ENCODE measurements at regions not wholly inside any gene's neighbourhood (a gene's known extent, or its start where the extent isn't known, plus 50 kb on each side); places are given as distances from the start of the nearest gene placed in this dataset.

DNA sequence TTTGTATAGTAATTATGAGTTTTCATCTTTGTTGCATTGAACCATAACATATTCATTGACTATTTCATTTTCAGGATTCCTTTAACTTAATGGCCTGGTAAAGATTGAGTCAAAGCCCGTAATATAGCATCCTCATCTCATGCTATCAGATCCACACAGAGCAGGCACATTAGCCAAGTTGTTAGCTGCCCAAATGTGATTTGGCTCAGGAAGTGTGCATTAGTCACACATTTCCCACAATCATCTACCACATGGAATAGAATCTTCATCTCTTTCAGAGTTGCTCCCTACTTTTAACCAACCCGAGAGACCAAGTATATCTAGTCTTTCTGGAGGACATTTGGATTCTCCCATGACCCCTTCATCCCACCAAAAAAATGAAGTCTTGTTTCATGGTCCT lies 481.0 kb upstream of the PTGER4 start:
- TF ChIP-seq POLR2A (IDR thresholded peaks at IDR 0.05) = no peak
- TF ChIP-seq, protein P1, sequence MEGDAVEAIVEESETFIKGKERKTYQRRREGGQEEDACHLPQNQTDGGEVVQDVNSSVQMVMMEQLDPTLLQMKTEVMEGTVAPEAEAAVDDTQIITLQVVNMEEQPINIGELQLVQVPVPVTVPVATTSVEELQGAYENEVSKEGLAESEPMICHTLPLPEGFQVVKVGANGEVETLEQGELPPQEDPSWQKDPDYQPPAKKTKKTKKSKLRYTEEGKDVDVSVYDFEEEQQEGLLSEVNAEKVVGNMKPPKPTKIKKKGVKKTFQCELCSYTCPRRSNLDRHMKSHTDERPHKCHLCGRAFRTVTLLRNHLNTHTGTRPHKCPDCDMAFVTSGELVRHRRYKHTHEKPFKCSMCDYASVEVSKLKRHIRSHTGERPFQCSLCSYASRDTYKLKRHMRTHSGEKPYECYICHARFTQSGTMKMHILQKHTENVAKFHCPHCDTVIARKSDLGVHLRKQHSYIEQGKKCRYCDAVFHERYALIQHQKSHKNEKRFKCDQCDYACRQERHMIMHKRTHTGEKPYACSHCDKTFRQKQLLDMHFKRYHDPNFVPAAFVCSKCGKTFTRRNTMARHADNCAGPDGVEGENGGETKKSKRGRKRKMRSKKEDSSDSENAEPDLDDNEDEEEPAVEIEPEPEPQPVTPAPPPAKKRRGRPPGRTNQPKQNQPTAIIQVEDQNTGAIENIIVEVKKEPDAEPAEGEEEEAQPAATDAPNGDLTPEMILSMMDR (IDR thresholded peaks at IDR 0.05) = no peak
